Adrenal gland (tissue), 9 donors: ENCODE measurements at regions not wholly inside any gene's neighbourhood (a gene's known extent, or its start where the extent isn't known, plus 50 kb on each side); places are given as distances from the start of the nearest gene placed in this dataset.

Experiments used
- DNase-seq, 7 donors: peaks; one replicate each; pipeline ENCODE4 v3.0.0-alpha.2; 2019 to 2020
- H3K27ac ChIP-seq, 5 donors: fragments of 200-600 bp; sonication (generic) in 4 of 5; 1 replicate in 3 of 5; 2 replicates in 2 of 5; pipeline versions ENCODE4 v1.5.1 to v1.8.0; 2016 to 2020; ENCODE audit warnings: mild to moderate bottlenecking in 1 of 5
- H3K27me3 ChIP-seq: fragments of 200-600 bp; 2 replicates; pipeline ENCODE4 v1.8.0; 2021
- H3K36me3 ChIP-seq, 2 donors: fragments of 200-600 bp; replicated peaks in 1 of 2; 1 replicate in 1 of 2; 2 replicates in 1 of 2; pipeline versions ENCODE4 v1.5.1 to v1.8.0; 2018 to 2022
- H3K4me1 ChIP-seq, 2 donors: fragments of 200-600 bp; replicated peaks in 1 of 2; 1 replicate in 1 of 2; 2 replicates in 1 of 2; pipeline versions ENCODE4 v1.5.1 to v1.8.0; 2018 to 2021
- H3K4me3 ChIP-seq, 4 donors: fragments of 200-600 bp; sonication (generic) in 3 of 4; one replicate each; pipeline ENCODE4 v1.5.1; 2016 to 2018
- H3K9me3 ChIP-seq, 3 donors: fragments of 200-600 bp; sonication (generic) in 1 of 3; replicated peaks in 1 of 3; 1 replicate in 2 of 3; 2 replicates in 1 of 3; pipeline versions ENCODE4 v1.5.1 to v1.8.0; 2016 to 2021
- CTCF ChIP-seq, 6 experiments: fragments of 450-650 bp in 4 of 6; fragments of 200-600 bp in 2 of 6; sonication (generic) in 1 of 6; IDR thresholded peaks; 1 replicate in 5 of 6; 2 replicates in 1 of 6; pipeline versions ENCODE4 v1.5.1 to v1.8.0; 2016 to 2021; ENCODE audit warnings: antibody characterized with exemption in 6 of 6, mild to moderate bottlenecking in 2 of 6, moderate library complexity in 1 of 6
- POLR2A ChIP-seq, 2 donors: fragments of 450-650 bp; IDR thresholded peaks; one replicate each; pipeline ENCODE4 v1.6.1; 2017; ENCODE audit warnings: antibody characterized with exemption in 2 of 2, mild to moderate bottlenecking in 2 of 2, moderate library complexity in 1 of 2
- WGBS, 4 donors: extraction: QIAGEN DNeasy Blood & Tissue Kit in 2 of 4; methylation state at CpG; one replicate each; pipeline versions ENCODE4 v1.1.5 to v1.1.7; 2013 to 2017; 5-methylcytosine and 5-hydroxymethylcytosine counted together
- intact Hi-C, 2 donors: fragments of 100-400 bp; cut with DNase I; formaldehyde crosslinking; loops; one replicate each; pipeline versions ENCODE4 v1.14.1 to v1.15.0; 2022 to 2023
- donor health status: healthy with polysubstance abuse.
- donor health status: Bipolar disorder and iron deficiency.
- donor health status: DM: yes; HTN: yes; CAD: no.
- donor health status: DM: no; HTN: no; CAD: no.
- donor health status: DM: no; HTN: no; CAD: no.

GRCh38 chr14:53355581-53356112, 202.5 kb upstream of the DDHD1 start:
- H3K27ac ChIP-seq = no peak overlapping the region
- no peak for DNase-seq

GRCh38 chr14:53354336-53354735, 201.2 kb upstream of the DDHD1 start:
- no peak for TF ChIP-seq CTCF (IDR thresholded peaks at IDR 0.05)
- no peak for TF ChIP-seq POLR2A (IDR thresholded peaks at IDR 0.05)
- no peaks in the 10 kb centered on the region for H3K27me3 ChIP-seq
- H3K4me1 ChIP-seq = no peaks in the 10 kb centered on the region
- H3K4me3 ChIP-seq = no peak overlapping the region
- H3K27ac ChIP-seq = no peak overlapping the region
- no peaks in the 10 kb centered on the region for H3K9me3 ChIP-seq
- no peaks in the 10 kb centered on the region for H3K36me3 ChIP-seq
- intact Hi-C loops = no loop called here
- no peak for DNase-seq

More at GRCh38 chr14:53355581-53356112, 202.5 kb upstream of the DDHD1 start:
- no peak overlapping the region for H3K4me3 ChIP-seq
- H3K9me3 ChIP-seq = no peaks in the 10 kb centered on the region
- WGBS, 4 donors = 68 to 78% (median 74%) methylated on average over 4 to 5 of the region's 5 CpGs
- intact Hi-C loops = no loop called here
- no peaks in the 10 kb centered on the region for H3K4me1 ChIP-seq
- TF ChIP-seq POLR2A (IDR thresholded peaks at IDR 0.05) (no peak), CTCF (IDR thresholded peaks at IDR 0.05) (no peak)
- H3K27me3 ChIP-seq = no peaks in the 10 kb centered on the region
- H3K36me3 ChIP-seq = no peaks in the 10 kb centered on the region

GRCh38 chr14:53350866-53351265, 197.7 kb upstream of the DDHD1 start:
- TF ChIP-seq POLR2A (IDR thresholded peaks at IDR 0.05) (no peak), CTCF (IDR thresholded peaks at IDR 0.05) (no peak)
- intact Hi-C loops = no loop called here
- H3K4me1 ChIP-seq = no peaks in the 10 kb centered on the region
- no peak overlapping the region for H3K27ac ChIP-seq
- DNase-seq = no peak
- H3K4me3 ChIP-seq = no peak overlapping the region
- H3K27me3 ChIP-seq = no peaks in the 10 kb centered on the region
- H3K9me3 ChIP-seq = no peaks in the 10 kb centered on the region
- no peaks in the 10 kb centered on the region for H3K36me3 ChIP-seq

GRCh38 chr14:53350429-53350828, 197.3 kb upstream of the DDHD1 start:
- Histone ChIP-seq H3K36me3 (no peaks in the 10 kb centered on the region), H3K27me3 (no peaks in the 10 kb centered on the region), H3K4me1 (no peaks in the 10 kb centered on the region), H3K9me3 (no peaks in the 10 kb centered on the region), H3K27ac (no peak overlapping the region), H3K4me3 (no peak overlapping the region)
- no peak for TF ChIP-seq POLR2A (IDR thresholded peaks at IDR 0.05)
- TF ChIP-seq CTCF (IDR thresholded peaks at IDR 0.05) = no peak
- intact Hi-C loops = no loop called here
- 92 to 100% (median 95%) methylated on average over 2 of the region's 2 CpGs for WGBS, 4 donors
- no peak for DNase-seq
